Adrenal gland (tissue), 9 donors: ENCODE measurements at regions not wholly inside any gene's neighbourhood (a gene's known extent, or its start where the extent isn't known, plus 50 kb on each side); places are given as distances from the start of the nearest gene placed in this dataset.

ENCODE experiments used
- DNase-seq, 7 donors: peaks; one replicate each; pipeline ENCODE4 v3.0.0-alpha.2; 2019 to 2020
- H3K27ac ChIP-seq, 5 donors: fragments of 200-600 bp; sonication (generic) in 4 of 5; 1 replicate in 3 of 5; 2 replicates in 2 of 5; pipeline versions ENCODE4 v1.5.1 to v1.8.0; 2016 to 2020; ENCODE audit warnings: mild to moderate bottlenecking in 1 of 5
- H3K27me3 ChIP-seq: fragments of 200-600 bp; 2 replicates; pipeline ENCODE4 v1.8.0; 2021
- H3K36me3 ChIP-seq, 2 donors: fragments of 200-600 bp; replicated peaks in 1 of 2; 1 replicate in 1 of 2; 2 replicates in 1 of 2; pipeline versions ENCODE4 v1.5.1 to v1.8.0; 2018 to 2022
- H3K4me1 ChIP-seq, 2 donors: fragments of 200-600 bp; replicated peaks in 1 of 2; 1 replicate in 1 of 2; 2 replicates in 1 of 2; pipeline versions ENCODE4 v1.5.1 to v1.8.0; 2018 to 2021
- H3K4me3 ChIP-seq, 4 donors: fragments of 200-600 bp; sonication (generic) in 3 of 4; one replicate each; pipeline ENCODE4 v1.5.1; 2016 to 2018
- H3K9me3 ChIP-seq, 3 donors: fragments of 200-600 bp; sonication (generic) in 1 of 3; replicated peaks in 1 of 3; 1 replicate in 2 of 3; 2 replicates in 1 of 3; pipeline versions ENCODE4 v1.5.1 to v1.8.0; 2016 to 2021
- CTCF ChIP-seq, 6 experiments: fragments of 450-650 bp in 4 of 6; fragments of 200-600 bp in 2 of 6; sonication (generic) in 1 of 6; IDR thresholded peaks; 1 replicate in 5 of 6; 2 replicates in 1 of 6; pipeline versions ENCODE4 v1.5.1 to v1.8.0; 2016 to 2021; ENCODE audit warnings: antibody characterized with exemption in 6 of 6, mild to moderate bottlenecking in 2 of 6, moderate library complexity in 1 of 6
- POLR2A ChIP-seq, 2 donors: fragments of 450-650 bp; IDR thresholded peaks; one replicate each; pipeline ENCODE4 v1.6.1; 2017; ENCODE audit warnings: antibody characterized with exemption in 2 of 2, mild to moderate bottlenecking in 2 of 2, moderate library complexity in 1 of 2
- WGBS, 4 donors: extraction: QIAGEN DNeasy Blood & Tissue Kit in 2 of 4; methylation state at CpG; one replicate each; pipeline versions ENCODE4 v1.1.5 to v1.1.7; 2013 to 2017; 5-methylcytosine and 5-hydroxymethylcytosine counted together
- intact Hi-C, 2 donors: fragments of 100-400 bp; cut with DNase I; formaldehyde crosslinking; loops; one replicate each; pipeline versions ENCODE4 v1.14.1 to v1.15.0; 2022 to 2023
- donor health status: healthy with polysubstance abuse.
- donor health status: Bipolar disorder and iron deficiency.
- donor health status: DM: yes; HTN: yes; CAD: no.
- donor health status: DM: no; HTN: no; CAD: no.
- donor health status: DM: no; HTN: no; CAD: no.

- no peak for DNase-seq
- H3K9me3 ChIP-seq = no peaks in the 10 kb centered on the region
- TF ChIP-seq CTCF (IDR thresholded peaks at IDR 0.05) = no peak
- TF ChIP-seq POLR2A (IDR thresholded peaks at IDR 0.05) = no peak
- H3K27me3 ChIP-seq = no peaks in the 10 kb centered on the region
- intact Hi-C loops = no loop called here
- WGBS, 4 donors = 55 to 64% (median 59%) methylated on average over 3 of the region's 3 CpGs
- no peaks in the 10 kb centered on the region for H3K36me3 ChIP-seq
- H3K4me1 ChIP-seq = no peaks in the 10 kb centered on the region
- H3K4me3 ChIP-seq = no peak overlapping the region
- H3K27ac ChIP-seq = no peak overlapping the region
Measured at GRCh38 chr6:163844761-163845160, 430.2 kb downstream of the QKI start.

GRCh38 chr6:163844357-163844756 lies 429.8 kb downstream of the QKI start:
- no peak overlapping the region for H3K27ac ChIP-seq
- 88 to 91% (median 90%) methylated on average over 7 of the region's 7 CpGs for WGBS, 4 donors
- H3K36me3 ChIP-seq = no peaks in the 10 kb centered on the region
- H3K4me1 ChIP-seq = no peaks in the 10 kb centered on the region
- H3K9me3 ChIP-seq = no peaks in the 10 kb centered on the region
- no peak for DNase-seq
- H3K27me3 ChIP-seq = no peaks in the 10 kb centered on the region
- intact Hi-C loops = no loop called here
- TF ChIP-seq POLR2A (IDR thresholded peaks at IDR 0.05) (no peak), CTCF (IDR thresholded peaks at IDR 0.05) (no peak)
- H3K4me3 ChIP-seq = no peak overlapping the region

- H3K4me3 ChIP-seq = no peak overlapping the region
- intact Hi-C loops = no loop called here
- peaks cover 0 to 2% of the 10 kb centered on the region in 2 donors for H3K4me1 ChIP-seq
- no peaks in the 10 kb centered on the region for H3K27me3 ChIP-seq
- DNase-seq = no peak
- no peaks in the 10 kb centered on the region for H3K9me3 ChIP-seq
- no peak overlapping the region for H3K27ac ChIP-seq
- 46 to 79% (median 62%) methylated on average over 3 of the region's 3 CpGs for WGBS, 4 donors
- no peak for TF ChIP-seq CTCF (IDR thresholded peaks at IDR 0.05)
- TF ChIP-seq POLR2A (IDR thresholded peaks at IDR 0.05) = no peak
- no peaks in the 10 kb centered on the region for H3K36me3 ChIP-seq
Measured at GRCh38 chr6:163843218-163843617, 428.7 kb downstream of the QKI start.

- no peaks in the 10 kb centered on the region for H3K36me3 ChIP-seq
- intact Hi-C loops = no loop called here
- H3K4me3 ChIP-seq = no peak overlapping the region
- DNase-seq = no peak
- H3K27me3 ChIP-seq = no peaks in the 10 kb centered on the region
- no peak overlapping the region for H3K27ac ChIP-seq
- no peaks in the 10 kb centered on the region for H3K9me3 ChIP-seq
- TF ChIP-seq CTCF (IDR thresholded peaks at IDR 0.05) (no peak), POLR2A (IDR thresholded peaks at IDR 0.05) (no peak)
- H3K4me1 ChIP-seq = peaks cover 0 to 8% of the 10 kb centered on the region in 2 donors
Measured at GRCh38 chr6:163842467-163842866, 427.9 kb downstream of the QKI start.
